Anterior cingulate cortex (tissue), 58 donors: ENCODE measurements at regions not wholly inside any gene's neighbourhood (a gene's known extent, or its start where the extent isn't known, plus 50 kb on each side); places are given as distances from the start of the nearest gene placed in this dataset.
"Not testable (repeated sequence)": the region's sequence is repeated elsewhere in the genome, so short reads cannot be mapped to it uniquely, and the experiment has no call there.

Experiments used
- DNase-seq, 58 donors: peaks; one replicate each; lab custom pipeline; 2025; lab: John Stamatoyannopoulos, UW

GRCh38 chr3:194957743-194958240, 272.1 kb downstream of the FAM43A start:
- no peak for DNase-seq

- no peak for DNase-seq
Observed at GRCh38 chr3:194959217-194959616, 273.5 kb downstream of the FAM43A start.

- not testable (repeated sequence) for DNase-seq
Observed at GRCh38 chr3:194959666-194960065, 274.0 kb downstream of the FAM43A start.

GRCh38 chr3:194960446-194961032, 274.9 kb downstream of the FAM43A start:
- DNase-seq, result no peak

- no peak for DNase-seq
Observed at GRCh38 chr3:194961149-194961548, 275.5 kb downstream of the FAM43A start.

- no peak for DNase-seq
Observed at GRCh38 chr3:194961571-194961970, 275.9 kb downstream of the FAM43A start.

- no peak for DNase-seq
Observed at GRCh38 chr3:194962056-194962455, 276.4 kb downstream of the FAM43A start.

- DNase-seq, result no peak
Observed at GRCh38 chr3:194964809-194965208, 279.1 kb downstream of the FAM43A start.

GRCh38 chr3:194967151-194968117, 281.8 kb downstream of the FAM43A start:
- DNase-seq, result no peak

GRCh38 chr3:194970066-194970465, 284.4 kb downstream of the FAM43A start:
- DNase-seq, result no peak

GRCh38 chr3:194971009-194971408, 285.3 kb downstream of the FAM43A start:
- no peak for DNase-seq

GRCh38 chr3:194971965-194972364, 286.3 kb downstream of the FAM43A start:
- DNase-seq, result no peak

GRCh38 chr3:194972641-194973040, 287.0 kb downstream of the FAM43A start:
- DNase-seq, result no peak

GRCh38 chr3:194973366-194974000, 287.8 kb downstream of the FAM43A start:
- DNase-seq, result no peak

GRCh38 chr3:194974468-194975135, 288.9 kb downstream of the FAM43A start:
- DNase-seq, result no peak

- no peak for DNase-seq
Observed at GRCh38 chr3:194976049-194976451, 290.4 kb downstream of the FAM43A start.

GRCh38 chr3:194976874-194977273, 291.2 kb downstream of the FAM43A start:
- DNase-seq, result no peak

GRCh38 chr3:194977356-194977755, 291.7 kb downstream of the FAM43A start:
- no peak for DNase-seq

- DNase-seq, result no peak
Observed at GRCh38 chr3:194979173-194979572, 291.8 kb downstream of the XXYLT1 start.

GRCh38 chr3:194982472-194982871, 288.5 kb downstream of the XXYLT1 start:
- no peak for DNase-seq

- no peak for DNase-seq
Observed at GRCh38 chr3:194983121-194983520, 287.8 kb downstream of the XXYLT1 start.
